ENCODE measurements at regions not wholly inside any gene's neighbourhood (a gene's known extent, or its start where the extent isn't known, plus 50 kb on each side); places are given as distances from the start of the nearest gene placed in this dataset.

DNA sequence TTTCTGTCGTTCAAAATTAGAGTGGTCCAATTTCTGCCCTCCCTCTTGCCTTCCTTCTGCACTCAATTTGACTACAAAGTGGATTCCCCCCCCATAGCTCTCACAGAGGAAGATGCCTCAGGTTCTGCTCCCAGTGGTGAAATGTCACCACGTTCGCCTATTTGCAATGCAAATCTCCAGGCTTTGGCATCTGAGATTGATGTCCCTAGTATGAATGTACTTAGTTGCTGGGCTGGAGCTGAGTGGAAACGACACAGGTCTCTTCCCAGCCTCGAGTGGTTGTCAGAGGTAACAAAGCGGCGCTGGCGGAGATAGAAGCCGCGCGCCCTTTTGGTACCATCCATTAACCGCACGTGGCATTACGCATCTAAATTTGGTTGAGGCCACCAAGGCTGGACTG is 860.1 kb downstream of the MCTP2 start:
- H3K4me3 ChIP-seq = no peak overlapping the region
- no peak overlapping the region for H3K27ac ChIP-seq (replicated peaks)
- no peaks in the 10 kb centered on the region for H3K9me3 ChIP-seq (replicated peaks)
- TF ChIP-seq, protein P1, sequence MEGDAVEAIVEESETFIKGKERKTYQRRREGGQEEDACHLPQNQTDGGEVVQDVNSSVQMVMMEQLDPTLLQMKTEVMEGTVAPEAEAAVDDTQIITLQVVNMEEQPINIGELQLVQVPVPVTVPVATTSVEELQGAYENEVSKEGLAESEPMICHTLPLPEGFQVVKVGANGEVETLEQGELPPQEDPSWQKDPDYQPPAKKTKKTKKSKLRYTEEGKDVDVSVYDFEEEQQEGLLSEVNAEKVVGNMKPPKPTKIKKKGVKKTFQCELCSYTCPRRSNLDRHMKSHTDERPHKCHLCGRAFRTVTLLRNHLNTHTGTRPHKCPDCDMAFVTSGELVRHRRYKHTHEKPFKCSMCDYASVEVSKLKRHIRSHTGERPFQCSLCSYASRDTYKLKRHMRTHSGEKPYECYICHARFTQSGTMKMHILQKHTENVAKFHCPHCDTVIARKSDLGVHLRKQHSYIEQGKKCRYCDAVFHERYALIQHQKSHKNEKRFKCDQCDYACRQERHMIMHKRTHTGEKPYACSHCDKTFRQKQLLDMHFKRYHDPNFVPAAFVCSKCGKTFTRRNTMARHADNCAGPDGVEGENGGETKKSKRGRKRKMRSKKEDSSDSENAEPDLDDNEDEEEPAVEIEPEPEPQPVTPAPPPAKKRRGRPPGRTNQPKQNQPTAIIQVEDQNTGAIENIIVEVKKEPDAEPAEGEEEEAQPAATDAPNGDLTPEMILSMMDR (IDR thresholded peaks at IDR 0.05; ENCODE audit: borderline replicate concordance) = no peak
- DNase-seq = no peak
- no peaks in the 10 kb centered on the region for H3K4me1 ChIP-seq
- intact Hi-C loops (cut with micrococcal nuclease) = no loop called here
- H3K36me3 ChIP-seq = no peaks in the 10 kb centered on the region
- no peaks in the 10 kb centered on the region for H3K27me3 ChIP-seq (ENCODE audit: low read depth)

- TF ChIP-seq, protein P1 (IDR thresholded peaks at IDR 0.05; ENCODE audit: borderline replicate concordance) = no peak
- Histone ChIP-seq H3K36me3 (no peaks in the 10 kb centered on the region), H3K4me3 (no peak overlapping the region), H3K27ac (replicated peaks) (no peak overlapping the region), H3K9me3 (replicated peaks) (no peaks in the 10 kb centered on the region), H3K4me1 (no peaks in the 10 kb centered on the region), H3K27me3 (ENCODE audit: low read depth) (no peaks in the 10 kb centered on the region)
- intact Hi-C loops (cut with micrococcal nuclease) = no loop called here
- DNase-seq = no peak
These were observed 863.9 kb downstream of the MCTP2 start for GRCh38 chr15:95095250-95095649.

- DNase-seq = no peak
- TF ChIP-seq, protein P1 (IDR thresholded peaks at IDR 0.05; ENCODE audit: borderline replicate concordance) = no peak
- no peaks in the 10 kb centered on the region for H3K36me3 ChIP-seq
- H3K4me3 ChIP-seq = no peak overlapping the region
- intact Hi-C loops (cut with micrococcal nuclease) = no loop called here
- H3K4me1 ChIP-seq = no peaks in the 10 kb centered on the region
- H3K27me3 ChIP-seq (ENCODE audit: low read depth) = no peaks in the 10 kb centered on the region
- H3K27ac ChIP-seq (replicated peaks) = no peak overlapping the region
- H3K9me3 ChIP-seq (replicated peaks) = no peaks in the 10 kb centered on the region
These were observed 865.3 kb downstream of the MCTP2 start for GRCh38 chr15:95096651-95097050.

DNA sequence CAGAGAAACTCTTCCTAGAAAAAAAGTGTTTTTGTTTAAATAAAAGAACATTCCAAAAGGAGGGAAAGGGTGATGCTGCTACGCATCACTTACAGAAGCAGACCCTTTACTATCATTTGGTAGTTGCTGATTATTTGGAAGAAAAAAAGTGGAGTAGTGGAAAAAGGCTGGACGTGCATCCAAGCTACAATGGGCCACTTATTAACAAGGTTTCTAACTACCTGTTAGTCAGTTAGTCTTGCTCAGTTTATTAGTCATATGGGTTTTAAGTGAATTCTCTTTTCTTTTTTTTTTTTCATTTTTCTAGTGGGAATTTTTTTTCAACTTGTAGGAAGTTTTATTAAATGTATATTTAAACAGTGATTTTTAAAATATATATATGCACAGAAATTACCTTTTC is 866.0 kb downstream of the MCTP2 start:
- intact Hi-C loops (cut with micrococcal nuclease) = no loop called here
- H3K4me3 ChIP-seq = no peak overlapping the region
- no peaks in the 10 kb centered on the region for H3K36me3 ChIP-seq
- TF ChIP-seq, protein P1 (IDR thresholded peaks at IDR 0.05; ENCODE audit: borderline replicate concordance) = no peak
- DNase-seq = no peak
- no peaks in the 10 kb centered on the region for H3K27me3 ChIP-seq (ENCODE audit: low read depth)
- H3K4me1 ChIP-seq = no peaks in the 10 kb centered on the region
- no peaks in the 10 kb centered on the region for H3K9me3 ChIP-seq (replicated peaks)
- no peak overlapping the region for H3K27ac ChIP-seq (replicated peaks)

GRCh38 chr15:95105229-95105628 is 873.9 kb downstream of the MCTP2 start:
- TF ChIP-seq, protein P1 (IDR thresholded peaks at IDR 0.05; ENCODE audit: borderline replicate concordance) = no peak
- H3K27ac ChIP-seq (replicated peaks) = no peak overlapping the region
- H3K4me3 ChIP-seq = no peak overlapping the region
- H3K36me3 ChIP-seq = no peaks in the 10 kb centered on the region
- intact Hi-C loops (cut with micrococcal nuclease) = no loop called here
- no peaks in the 10 kb centered on the region for H3K27me3 ChIP-seq (ENCODE audit: low read depth)
- DNase-seq = no peak
- peaks cover 3% of the 10 kb centered on the region for H3K9me3 ChIP-seq (replicated peaks)
- H3K4me1 ChIP-seq = no peaks in the 10 kb centered on the region

DNA sequence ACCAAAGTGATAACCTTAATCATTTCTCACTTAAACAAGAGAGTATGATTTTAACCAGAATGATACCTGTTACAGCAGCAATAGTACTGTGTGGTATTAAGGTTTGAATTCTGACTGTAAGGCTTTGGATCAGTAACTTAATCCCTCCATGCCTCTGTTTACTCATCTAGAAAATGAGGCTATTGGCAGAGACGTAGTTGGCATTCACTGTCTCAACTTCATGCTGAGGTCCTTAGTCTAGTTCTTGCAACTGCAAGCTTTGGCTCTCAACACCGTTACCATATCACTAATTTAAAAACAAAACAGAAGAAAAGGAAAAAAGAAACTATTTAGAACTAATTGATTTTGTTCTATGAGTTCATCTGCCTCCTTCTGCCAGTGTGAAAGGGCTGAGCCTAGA is 875.4 kb downstream of the MCTP2 start:
- intact Hi-C loops (cut with micrococcal nuclease) = no loop called here
- Histone ChIP-seq H3K4me1 (no peaks in the 10 kb centered on the region), H3K27me3 (ENCODE audit: low read depth) (no peaks in the 10 kb centered on the region), H3K9me3 (replicated peaks) (peaks cover 3% of the 10 kb centered on the region), H3K36me3 (no peaks in the 10 kb centered on the region), H3K4me3 (no peak overlapping the region), H3K27ac (replicated peaks) (no peak overlapping the region)
- DNase-seq = no peak
- TF ChIP-seq, protein P1 (IDR thresholded peaks at IDR 0.05; ENCODE audit: borderline replicate concordance) = no peak

All from left ventricle myocardium inferior (tissue), 1 donor.